GM12865 (cell line): ENCODE measurements at regions not wholly inside any gene's neighbourhood (a gene's known extent, or its start where the extent isn't known, plus 50 kb on each side); places are given as distances from the start of the nearest gene placed in this dataset.
"Not testable (repeated sequence)": the region's sequence is repeated elsewhere in the genome, so short reads cannot be mapped to it uniquely, and the experiment has no call there.

Source experiments
- DNase-seq: peaks from one replicate; pipeline ENCODE4 v3.0.0; 2010; ENCODE audit warnings: low read depth
- H3K4me3 ChIP-seq: 2 replicates; pipeline ENCODE4 v1.5.1; 2011; ENCODE audit warnings: mild to moderate bottlenecking, low read depth, low read length, control low read depth
- CTCF ChIP-seq: IDR thresholded peaks from 2 replicates; pipeline ENCODE4 v1.5.1; 2011; ENCODE audit warnings: low read length, control low read depth, low read depth, inconsistent platforms; ENCODE audit not compliant: insufficient read depth; ENCODE audit errors: missing control alignments

GRCh38 chr11:82185925-82186324 is 547.7 kb downstream of the FAM181B start:
- H3K4me3 ChIP-seq: no peak overlapping the region
- no peak for DNase-seq
- no peak for TF ChIP-seq CTCF

- TF ChIP-seq CTCF: no peak
- no peak overlapping the region for H3K4me3 ChIP-seq
- no peak for DNase-seq
Observed at GRCh38 chr11:82184966-82185365, 548.7 kb downstream of the FAM181B start.

GRCh38 chr11:82183346-82183745 is 550.3 kb downstream of the FAM181B start:
- no peak for DNase-seq
- no peak for TF ChIP-seq CTCF
- H3K4me3 ChIP-seq: no peak overlapping the region

- H3K4me3 ChIP-seq, DNase-seq: not testable (repeated sequence)
Observed at GRCh38 chr11:82182697-82183096, 551.0 kb downstream of the FAM181B start.

GRCh38 chr11:82181796-82182195 is 551.9 kb downstream of the FAM181B start:
- H3K4me3 ChIP-seq, DNase-seq: not testable (repeated sequence)

GRCh38 chr11:82176945-82177344 is 556.7 kb downstream of the FAM181B start:
- no peak for TF ChIP-seq CTCF
- no peak overlapping the region for H3K4me3 ChIP-seq
- no peak for DNase-seq

GRCh38 chr11:82176365-82176764 is 557.3 kb downstream of the FAM181B start:
- no peak for DNase-seq
- no peak for TF ChIP-seq CTCF
- no peak overlapping the region for H3K4me3 ChIP-seq

GRCh38 chr11:82174610-82175009 is 559.1 kb downstream of the FAM181B start:
- DNase-seq: no peak
- TF ChIP-seq CTCF: peak; percentile 40
- no peak overlapping the region for H3K4me3 ChIP-seq
